Keratinocyte (primary cell): ENCODE measurements at regions not wholly inside any gene's neighbourhood (a gene's known extent, or its start where the extent isn't known, plus 50 kb on each side); places are given as distances from the start of the nearest gene placed in this dataset.

Experiments used
- DNase-seq: peaks from one replicate; pipeline ENCODE4 v3.0.0-alpha.2; 2011; ENCODE audit warnings: low read depth, missing footprints, low spot score
- FAIRE-seq: peaks from 2 replicates; lab custom pipeline; 2011; peaks lifted over from hg19 to GRCh38; lab: Jason Lieb, UNC
- H2AFZ ChIP-seq: 2 replicates; pipeline ENCODE4 v1.6.0; 2012; ENCODE audit warnings: low read length, control low read depth, inconsistent platforms; ENCODE audit not compliant: control insufficient read depth
- H3K27ac ChIP-seq: 2 replicates; pipeline ENCODE4 v1.5.1; 2011; ENCODE audit warnings: low read length; ENCODE audit not compliant: control insufficient read depth, insufficient read depth
- H3K27me3 ChIP-seq: 3 replicates; pipeline ENCODE4 v1.6.0; 2011; ENCODE audit warnings: low read length; ENCODE audit not compliant: control insufficient read depth, insufficient read depth; ENCODE audit errors: extremely low read depth
- H3K36me3 ChIP-seq, 2 experiments: 2 replicates in 1 of 2; 3 replicates in 1 of 2; pipeline ENCODE4 v1.5.1; 2011; ENCODE audit warnings: low read length in 2 of 2, mild to moderate bottlenecking in 1 of 2; ENCODE audit not compliant: control insufficient read depth in 2 of 2, insufficient read depth in 2 of 2; ENCODE audit errors: extremely low read depth in 1 of 2
- H3K4me1 ChIP-seq: 3 replicates; pipeline ENCODE4 v1.5.1; 2011; ENCODE audit warnings: low read length; ENCODE audit not compliant: control insufficient read depth, insufficient read depth; ENCODE audit errors: extremely low read depth
- H3K4me2 ChIP-seq: 3 replicates; pipeline ENCODE4 v1.6.0; 2011; ENCODE audit warnings: low read depth, low read length; ENCODE audit not compliant: control insufficient read depth, insufficient read depth; ENCODE audit errors: extremely low read depth
- H3K4me3 ChIP-seq, 3 experiments: fragments of 200-600 bp in 1 of 3; sonication (generic) in 1 of 3; 2 replicates in 2 of 3; 3 replicates in 1 of 3; pipeline ENCODE4 v1.5.1; 2011 to 2016; ENCODE audit warnings: low read length in 3 of 3, mild to moderate bottlenecking in 3 of 3, control low read depth in 2 of 3, inconsistent platforms in 1 of 3, low read depth in 1 of 3, mixed read lengths in 1 of 3, mixed run types in 1 of 3, moderate library complexity in 1 of 3; ENCODE audit not compliant: control insufficient read depth in 2 of 3, insufficient read depth in 2 of 3; ENCODE audit errors: extremely low read depth in 1 of 3
- H3K79me2 ChIP-seq: 2 replicates; pipeline ENCODE4 v1.6.0; 2012; ENCODE audit warnings: low read length; ENCODE audit not compliant: control insufficient read depth, insufficient read depth
- H3K9ac ChIP-seq: 3 replicates; pipeline ENCODE4 v1.6.0; 2011; ENCODE audit warnings: low read length; ENCODE audit not compliant: control insufficient read depth, insufficient read depth; ENCODE audit errors: extremely low read depth
- H3K9me1 ChIP-seq: 3 replicates; pipeline ENCODE4 v1.6.0; 2011; ENCODE audit warnings: low read length; ENCODE audit not compliant: control insufficient read depth, insufficient read depth; ENCODE audit errors: extremely low read depth
- H3K9me3 ChIP-seq: 2 replicates; pipeline ENCODE4 v1.5.1; 2012; ENCODE audit warnings: low read depth, low read length; ENCODE audit not compliant: control insufficient read depth
- H4K20me1 ChIP-seq: 3 replicates; pipeline ENCODE4 v1.6.0; 2011; ENCODE audit warnings: low read length; ENCODE audit not compliant: control insufficient read depth, insufficient read depth; ENCODE audit errors: extremely low read depth
- CTCF ChIP-seq, 3 experiments: IDR thresholded peaks in 1 of 3; conservative IDR thresholded peaks in 1 of 3; optimal IDR thresholded peaks in 1 of 3; 2 replicates in 2 of 3; 3 replicates in 1 of 3; pipeline versions ENCODE3 to v1.5.1; 2011; ENCODE audit warnings: low read length in 3 of 3, mild to moderate bottlenecking in 3 of 3, moderate library complexity in 2 of 3, control low read depth in 1 of 3, inconsistent platforms in 1 of 3; ENCODE audit not compliant: insufficient read depth in 2 of 3; ENCODE audit errors: extremely low read depth in 1 of 3
- EZH2 ChIP-seq: IDR thresholded peaks from one replicate; pipeline ENCODE4 v1.6.1; 2012; ENCODE audit warnings: inconsistent platforms, mild to moderate bottlenecking, low read length, moderate library complexity
- dilution Hi-C: fragments of 300-500 bp; cut with MboI; formaldehyde crosslinking; loops from one replicate; pipeline ENCODE4 v1.7.0; 2020; ENCODE audit warnings: low sequenced_read_pairs; ENCODE audit not compliant: extremely low pct_ligation_motif_present

GRCh38 chr3:124207077-124207476 lies 215.2 kb upstream of the ROPN1 start:
- Histone ChIP-seq H3K79me2 (no peaks in the 10 kb centered on the region), H3K4me2 (no peak overlapping the region), H3K9ac (no peak overlapping the region), H3K4me1 (no peaks in the 10 kb centered on the region), H3K4me3 (no peak overlapping the region), H3K36me3 (no peaks in the 10 kb centered on the region), H2AFZ (no peak overlapping the region), H3K27me3 (peaks cover 20% of the 10 kb centered on the region), H3K27ac (no peak overlapping the region), H3K9me3 (no peaks in the 10 kb centered on the region), H3K9me1 (no peaks in the 10 kb centered on the region), H4K20me1 (no peaks in the 10 kb centered on the region)
- TF ChIP-seq EZH2 (no peak), CTCF (optimal IDR thresholded peaks at IDR 0.05 in 1 of 3, IDR thresholded peaks at IDR 0.05 in 1 of 3, conservative IDR thresholded peaks at IDR 0.05 in 1 of 3; ENCODE audit: extremely low read depth in 1 of 3, insufficient read depth in 2 of 3, low read length in 3 of 3) (no peak)
- FAIRE-seq (no peak), DNase-seq (no peak)
- dilution Hi-C loops: no loop called here

- H3K4me2 ChIP-seq: no peak overlapping the region
- FAIRE-seq: no peak
- no peak overlapping the region for H2AFZ ChIP-seq
- no peaks in the 10 kb centered on the region for H4K20me1 ChIP-seq
- dilution Hi-C loops: no loop called here
- no peaks in the 10 kb centered on the region for H3K79me2 ChIP-seq
- H3K9ac ChIP-seq: no peak overlapping the region
- no peak overlapping the region for H3K4me3 ChIP-seq
- no peak for TF ChIP-seq CTCF (optimal IDR thresholded peaks at IDR 0.05 in 1 of 3, IDR thresholded peaks at IDR 0.05 in 1 of 3, conservative IDR thresholded peaks at IDR 0.05 in 1 of 3; ENCODE audit: extremely low read depth in 1 of 3, insufficient read depth in 2 of 3, low read length in 3 of 3)
- TF ChIP-seq EZH2: no peak
- H3K4me1 ChIP-seq: no peaks in the 10 kb centered on the region
- no peaks in the 10 kb centered on the region for H3K36me3 ChIP-seq
- H3K9me3 ChIP-seq: no peaks in the 10 kb centered on the region
- no peak for DNase-seq
- H3K9me1 ChIP-seq: no peaks in the 10 kb centered on the region
- H3K27me3 ChIP-seq: peaks cover 14% of the 10 kb centered on the region
- H3K27ac ChIP-seq: no peak overlapping the region
These were observed 216.1 kb upstream of the ROPN1 start for GRCh38 chr3:124207873-124208485.
